ENCODE measurements at regions not wholly inside any gene's neighbourhood (a gene's known extent, or its start where the extent isn't known, plus 50 kb on each side); places are given as distances from the start of the nearest gene placed in this dataset.

DNA sequence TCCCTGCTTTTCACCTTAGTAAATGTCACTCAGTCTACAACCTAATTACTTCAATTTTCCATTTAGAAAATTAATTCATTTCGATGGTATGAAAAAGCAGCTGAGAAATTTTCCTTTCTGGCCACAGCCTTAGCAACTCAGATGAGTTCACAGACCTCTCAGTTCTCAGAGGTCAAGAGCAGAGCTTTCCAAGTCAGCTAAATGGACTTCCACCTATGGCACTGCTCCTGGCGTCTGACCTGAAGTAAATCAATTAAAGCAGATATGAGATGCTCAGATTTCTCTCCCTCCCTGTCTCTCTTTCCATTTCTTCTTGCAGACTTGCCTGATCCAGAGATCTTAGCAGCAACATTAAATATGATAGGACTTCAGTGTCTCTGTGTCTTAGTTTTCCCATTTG, 412.6 kb downstream of the QKI start (continued):
- TF ChIP-seq CTCF (CRISPR knock-in tag; IDR thresholded peaks at IDR 0.05) (no peak), ZNF292 (CRISPR knock-in tag; IDR thresholded peaks at IDR 0.05; ENCODE audit: borderline replicate concordance, low read depth) (no peak), ZFP41 (CRISPR knock-in tag; IDR thresholded peaks at IDR 0.05; ENCODE audit: borderline replicate concordance) (no peak), ZNF496 (CRISPR knock-in tag; IDR thresholded peaks at IDR 0.05; ENCODE audit: insufficient replicate concordance) (no peak), ADNP (CRISPR knock-in tag; IDR thresholded peaks at IDR 0.05) (no peak), HNRNPUL1 (IDR thresholded peaks at IDR 0.05; ENCODE audit: low read depth, low read length) (no peak), RCOR2 (CRISPR knock-in tag; IDR thresholded peaks at IDR 0.05) (no peak), MXD1 (CRISPR knock-in tag; IDR thresholded peaks at IDR 0.05) (no peak), ZNF746 (CRISPR knock-in tag; IDR thresholded peaks at IDR 0.05) (no peak), SOX6 (IDR thresholded peaks at IDR 0.05) (no peak), SOX6 (CRISPR knock-in tag; IDR thresholded peaks at IDR 0.05) (no peak), ZNF720 (CRISPR knock-in tag; IDR thresholded peaks at IDR 0.05) (no peak), CHD4 (IDR thresholded peaks at IDR 0.05; ENCODE audit: borderline replicate concordance, low read length) (no peak), ATM (IDR thresholded peaks at IDR 0.05; ENCODE audit: borderline replicate concordance) (no peak)

DNA sequence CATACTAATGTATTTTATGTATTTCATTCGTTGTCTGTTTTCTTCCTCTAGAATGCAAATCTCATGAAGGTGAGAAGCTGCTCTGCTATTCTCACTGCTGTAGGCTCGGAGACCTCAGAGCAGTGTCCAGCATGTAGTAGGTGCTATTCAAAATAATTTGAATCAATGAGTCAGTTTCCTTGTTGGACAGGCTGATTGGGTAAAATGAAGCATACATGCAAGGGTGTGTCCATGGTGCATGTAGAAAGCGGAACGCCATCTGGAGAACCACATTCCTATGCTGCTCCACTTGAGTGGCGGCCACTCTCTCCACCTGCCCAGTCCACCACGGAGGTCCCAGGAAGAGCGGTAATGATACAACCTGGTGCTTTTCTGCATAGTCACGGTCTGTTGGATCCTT, 412.1 kb downstream of the QKI start:
- no peak overlapping the region for H3K4me2 ChIP-seq (ENCODE audit: low read depth, low read length)
- 18% methylated on average over 8 of the region's 8 CpGs for WGBS (ENCODE audit: low lambda C conversion rate)
- intact Hi-C loops (cut with micrococcal nuclease; ENCODE audit: unreplicated experiment) (no loop called here), in situ Hi-C loops (cut with HindIII; ENCODE audit: extremely low pct_ligation_motif_present, low pct_unique_long_range_greater_than_20kb) (no loop called here)
- H4K20me1 ChIP-seq (ENCODE audit: insufficient read depth, low read length) = no peaks in the 10 kb centered on the region
- no peaks in the 10 kb centered on the region for H3K79me2 ChIP-seq (ENCODE audit: insufficient read depth, low read length)
- H3K27me3 ChIP-seq (ENCODE audit: control insufficient read depth in 1 of 2, insufficient read depth in 2 of 2, low read length in 2 of 2) = peaks cover 0 to 53% of the 10 kb centered on the region in 2 experiments; a peak in 4 of 5 replicates
- H2AFZ ChIP-seq (ENCODE audit: low read length) = no peak overlapping the region
- ATAC-seq (no peak), DNase-seq (ENCODE audit: low spot score) (no peak), FAIRE-seq (no peak)
- H3K36me3 ChIP-seq (replicated peaks in 1 of 2; ENCODE audit: control insufficient read depth in 1 of 2, insufficient read depth in 2 of 2, low read length in 2 of 2) = no peaks in the 10 kb centered on the region
- ChIA-PET POLR2A (no interaction called here), CTCF (ENCODE audit: low intra/inter-chr PET ratio, low total read pairs) (no interaction called here)
- H3K4me3 ChIP-seq (replicated peaks in 1 of 3; ENCODE audit: insufficient read depth in 1 of 3, low read depth in 2 of 3, low read length in 3 of 3) = no peak overlapping the region
- H3K4me1 ChIP-seq (ENCODE audit: insufficient read depth, low read length) = no peaks in the 10 kb centered on the region
- no TSS peak for BruUV-seq (replicated peaks)
- H3K27ac ChIP-seq (ENCODE audit: extremely low read length, insufficient read depth, low read length) = no peak overlapping the region
- no peaks in the 10 kb centered on the region for H3K9me3 ChIP-seq (ENCODE audit: low read length)
- TF ChIP-seq ZXDC (CRISPR knock-in tag; IDR thresholded peaks at IDR 0.05) = no peak
- peak; percentile 23; the same call in 1 of the 2 replicates for TF ChIP-seq NFE2L2 (IDR thresholded peaks at IDR 0.05; ENCODE audit: low read length)
- no peak for TF ChIP-seq POGK (CRISPR knock-in tag; conservative IDR thresholded peaks at IDR 0.05)
- TF ChIP-seq RFX5 (IDR thresholded peaks at IDR 0.05; ENCODE audit: low read depth, low read length) = no peak
- no peak for TF ChIP-seq NFIC (IDR thresholded peaks at IDR 0.05; ENCODE audit: low read length)
- H3K9ac ChIP-seq (ENCODE audit: insufficient read depth, low read depth, low read length) = no peak overlapping the region

Data from HepG2 (cell line).